Caki2 (cell line): ENCODE measurements at regions not wholly inside any gene's neighbourhood (a gene's known extent, or its start where the extent isn't known, plus 50 kb on each side); places are given as distances from the start of the nearest gene placed in this dataset.
A peak's percentile ranks its signal among the peaks of the same experiment; 100 is the strongest.

Experiments used
- DNase-seq: peaks from one replicate; pipeline ENCODE4 v3.0.0-alpha.2; 2015; ENCODE audit warnings: low read depth
- in situ Hi-C: cut with HindIII; loops from 2 replicates; pipeline ENCODE4 v1.10.0; 2016; ENCODE audit warnings: low sequenced_read_pairs, low pct_unique_long_range_greater_than_20kb, mixed read lengths

GRCh38 chr7:131210618-131211017 is 117.1 kb upstream of the MKLN1 start:
- DNase-seq = no peak
- in situ Hi-C loops = no loop called here

GRCh38 chr7:131211500-131211899 is 116.2 kb upstream of the MKLN1 start:
- no peak for DNase-seq
- in situ Hi-C loops = no loop called here

- DNase-seq = no peak
Measured at GRCh38 chr7:131212114-131212513, 115.6 kb upstream of the MKLN1 start.

GRCh38 chr7:131218727-131219128 is 108.9 kb upstream of the MKLN1 start:
- no peak for DNase-seq
- in situ Hi-C loops = no loop called here

More at GRCh38 chr7:131212114-131212513, 115.6 kb upstream of the MKLN1 start:
- in situ Hi-C loops = no loop called here

GRCh38 chr7:131219312-131220041 is 108.2 kb upstream of the MKLN1 start:
- in situ Hi-C loops = no loop called here
- no peak for DNase-seq

- no peak for DNase-seq
- in situ Hi-C loops = no loop called here
Measured at GRCh38 chr7:131221061-131221460, 106.6 kb upstream of the MKLN1 start.

GRCh38 chr7:131222171-131222570 is 105.5 kb upstream of the MKLN1 start:
- in situ Hi-C loops = no loop called here
- no peak for DNase-seq

GRCh38 chr7:131223151-131223550 is 104.5 kb upstream of the MKLN1 start:
- DNase-seq = no peak
- in situ Hi-C loops = no loop called here

- DNase-seq = no peak
- in situ Hi-C loops = no loop called here
Measured at GRCh38 chr7:131224996-131225395, 102.7 kb upstream of the MKLN1 start.

- peak; percentile 94 for DNase-seq
- in situ Hi-C loops = no loop called here
Measured at GRCh38 chr7:131225619-131226513, 101.8 kb upstream of the MKLN1 start.

GRCh38 chr7:131226514-131226865 is 101.2 kb upstream of the MKLN1 start:
- in situ Hi-C loops = no loop called here
- no peak for DNase-seq

GRCh38 chr7:131231381-131232220 is 96.1 kb upstream of the MKLN1 start:
- DNase-seq = no peak
- in situ Hi-C loops = no loop called here

- in situ Hi-C loops = no loop called here
- no peak for DNase-seq
Measured at GRCh38 chr7:131232768-131233167, 94.9 kb upstream of the MKLN1 start.

GRCh38 chr7:131233193-131233592 is 94.5 kb upstream of the MKLN1 start:
- DNase-seq = no peak
- in situ Hi-C loops = no loop called here

GRCh38 chr7:131234719-131235488 is 92.8 kb upstream of the MKLN1 start:
- DNase-seq = no peak
- in situ Hi-C loops = no loop called here

GRCh38 chr7:131235489-131236317 is 92.0 kb upstream of the MKLN1 start:
- in situ Hi-C loops = no loop called here
- DNase-seq = peak; percentile 84

- in situ Hi-C loops = no loop called here
- DNase-seq = no peak
Measured at GRCh38 chr7:131236318-131236672, 91.4 kb upstream of the MKLN1 start.
